Anterior cingulate cortex (tissue), 58 donors: ENCODE measurements at regions not wholly inside any gene's neighbourhood (a gene's known extent, or its start where the extent isn't known, plus 50 kb on each side); places are given as distances from the start of the nearest gene placed in this dataset.

ENCODE experiments used
- DNase-seq, 58 donors: peaks; one replicate each; lab custom pipeline; 2025; lab: John Stamatoyannopoulos, UW

- no peak for DNase-seq
These were observed 888.4 kb downstream of the BCL11A start for GRCh38 chr2:59665021-59665420.

DNA sequence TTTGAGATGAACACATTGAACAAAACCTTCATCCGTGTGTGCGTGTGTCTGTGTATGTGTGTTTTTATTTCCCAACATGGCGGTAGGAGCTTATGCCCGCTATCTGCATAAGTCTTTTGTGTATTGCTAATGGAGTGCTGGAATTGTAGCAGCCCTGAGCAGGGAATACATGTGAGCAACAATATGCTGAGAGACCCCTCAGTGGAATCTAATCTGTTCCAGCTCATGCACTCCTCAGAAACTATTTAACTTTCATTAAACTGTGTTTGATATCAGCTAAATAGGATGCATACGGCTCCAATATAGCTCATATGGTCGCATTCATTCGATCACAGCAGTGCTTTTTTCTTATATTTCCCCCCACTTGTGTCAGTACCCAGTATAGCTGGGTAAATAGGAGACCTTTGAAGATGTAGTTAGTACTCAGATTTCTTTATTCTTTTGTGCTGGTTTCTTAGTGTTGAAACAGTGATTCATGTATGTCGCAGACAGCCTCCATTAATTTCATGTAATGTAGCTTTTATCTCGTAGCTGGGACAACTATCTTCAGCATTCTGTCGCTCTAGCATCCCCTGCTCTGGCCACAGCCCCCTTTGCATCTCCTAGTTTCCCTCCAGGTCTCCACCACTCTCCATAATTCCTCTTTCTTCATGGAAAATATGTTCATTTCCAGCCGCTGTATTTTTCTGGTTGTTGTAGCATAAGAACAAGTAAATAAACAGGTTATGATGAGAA lies 891.2 kb downstream of the BCL11A start:
- no peak for DNase-seq

GRCh38 chr2:59660262-59660661 lies 893.2 kb downstream of the BCL11A start:
- no peak for DNase-seq

- no peak for DNase-seq
These were observed 894.4 kb downstream of the BCL11A start for GRCh38 chr2:59658906-59659635.

DNA sequence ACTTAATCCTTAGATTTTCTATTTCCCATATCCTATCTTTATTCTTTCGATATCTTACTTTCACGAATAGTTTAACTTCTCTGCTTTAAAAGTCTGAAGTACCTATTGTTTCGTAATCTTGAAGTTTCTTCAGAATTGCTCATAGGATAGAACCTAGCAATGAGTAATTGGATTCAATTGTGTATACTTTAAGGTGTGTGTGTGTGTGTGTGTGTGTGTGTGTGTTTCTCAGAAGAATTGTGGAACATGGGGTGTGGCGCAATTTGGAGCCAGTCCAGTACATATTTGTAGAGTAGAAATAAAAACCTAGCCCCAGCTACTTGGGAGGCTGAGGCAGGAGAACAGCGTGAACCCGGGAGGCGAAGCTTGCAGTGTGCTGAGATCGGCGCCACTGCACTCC lies 897.6 kb downstream of the BCL11A start:
- DNase-seq, result no peak

GRCh38 chr2:59654710-59655109 lies 898.7 kb downstream of the BCL11A start:
- no peak for DNase-seq

DNA sequence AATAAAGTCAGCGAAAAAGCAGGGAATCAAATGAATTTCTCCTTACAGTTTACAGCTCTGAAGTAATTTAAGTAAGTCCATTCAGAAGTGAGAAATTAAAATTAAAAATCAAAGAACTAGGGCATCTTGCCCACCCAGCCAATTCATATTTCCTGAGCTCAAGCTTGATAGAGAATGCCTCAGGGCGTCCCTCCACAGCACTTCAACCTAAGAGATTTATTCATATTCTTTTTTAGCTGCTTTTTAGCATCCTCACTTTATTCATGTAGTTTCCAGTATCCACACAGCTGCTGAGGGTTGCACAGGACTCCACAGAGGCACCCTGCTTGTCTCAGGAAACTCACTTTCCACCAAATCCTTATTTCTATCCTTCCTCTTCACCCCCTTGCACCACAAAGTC lies 900.3 kb downstream of the BCL11A start:
- no peak for DNase-seq

DNA sequence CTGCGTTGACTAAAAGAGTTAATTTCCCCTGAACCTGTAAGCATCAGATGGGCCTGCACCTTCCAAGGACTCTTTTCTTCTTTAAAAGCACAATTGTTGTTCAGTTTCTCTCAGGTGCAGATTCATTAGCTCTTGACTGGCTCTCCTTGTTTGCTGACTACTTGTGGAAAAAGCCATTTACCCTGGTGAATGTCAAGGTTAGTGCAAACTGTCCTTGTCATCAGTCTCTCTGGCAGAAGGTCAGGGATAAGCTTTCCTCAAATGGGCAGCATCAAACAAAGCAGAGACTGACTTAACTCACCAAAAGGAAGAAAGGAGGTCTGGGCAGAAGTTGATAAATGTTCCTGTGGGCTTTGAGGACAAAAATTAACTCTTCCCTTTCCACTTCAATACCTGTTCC lies 922.7 kb downstream of the BCL11A start:
- DNase-seq, result no peak

DNA sequence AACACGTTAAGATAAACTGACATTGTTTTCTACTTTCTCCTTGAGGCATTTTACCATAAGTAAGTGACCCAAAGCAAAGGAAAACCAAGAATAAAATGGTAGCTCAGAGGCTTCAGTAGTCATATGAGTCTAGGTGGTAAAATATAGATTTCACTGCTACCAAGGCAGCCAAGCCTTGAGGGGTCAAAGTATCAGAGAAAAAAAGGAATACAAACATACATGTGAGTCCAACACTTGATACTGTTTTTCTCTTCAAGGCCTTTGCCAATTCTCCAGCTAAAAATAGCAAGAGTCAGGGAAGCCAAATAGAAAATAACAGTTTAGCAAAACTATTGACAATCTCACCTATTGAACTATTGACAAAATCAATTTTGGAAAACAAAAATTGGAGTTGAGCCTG lies 925.9 kb downstream of the BCL11A start:
- no peak for DNase-seq

- DNase-seq, result no peak
These were observed 930.7 kb downstream of the BCL11A start for GRCh38 chr2:59622599-59623308.

GRCh38 chr2:59604123-59604522 lies 949.3 kb downstream of the BCL11A start:
- peak in 17 of 58 donors; percentile 0 to 59 (median 11) for DNase-seq

DNA sequence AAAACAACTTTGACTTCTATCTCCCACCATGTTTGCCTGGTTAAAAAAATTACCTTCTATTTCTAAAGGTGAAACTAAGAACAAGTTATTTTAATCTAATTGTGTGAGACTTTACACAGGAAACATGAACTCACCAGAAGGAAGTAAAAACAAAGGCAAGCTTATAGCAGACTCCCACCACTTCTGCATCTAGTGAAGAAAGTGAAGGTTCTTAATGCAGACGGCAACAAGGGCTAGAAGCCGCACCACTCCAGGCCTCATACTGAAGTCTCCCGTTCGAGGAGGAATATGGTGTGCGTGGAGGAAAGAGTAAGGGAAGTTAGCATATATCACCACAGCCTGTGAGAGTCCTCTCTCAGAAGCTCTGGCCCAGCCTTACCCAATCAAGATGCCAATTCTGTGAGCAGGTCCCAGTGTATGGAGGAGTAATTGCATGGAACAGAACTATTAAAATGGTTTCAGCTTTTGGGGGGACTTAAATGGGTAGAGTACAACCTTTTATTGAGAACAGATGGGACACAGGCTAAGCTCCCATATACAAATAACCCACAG lies 958.7 kb downstream of the BCL11A start:
- DNase-seq, result no peak

- DNase-seq, result no peak
These were observed 962.7 kb downstream of the BCL11A start for GRCh38 chr2:59590798-59591197.

DNA sequence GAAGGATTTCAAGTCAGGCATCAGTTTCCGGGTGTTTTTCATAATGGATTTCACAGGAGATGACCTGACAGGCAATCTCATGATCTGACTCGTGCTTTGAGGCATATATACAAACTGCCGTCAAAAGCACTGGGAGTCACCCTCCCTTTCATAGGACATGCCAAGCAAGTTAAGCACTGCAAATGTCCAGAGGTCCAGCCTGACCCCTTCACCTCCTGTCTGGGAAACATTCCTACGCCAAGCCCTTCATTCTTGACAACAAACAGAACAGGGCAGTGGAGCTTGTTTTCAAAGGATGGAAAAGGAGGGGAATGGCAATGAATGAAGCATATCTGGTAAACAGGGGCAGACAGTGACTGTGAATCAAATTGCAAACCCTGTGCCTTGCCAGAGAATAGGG lies 963.6 kb downstream of the BCL11A start:
- no peak for DNase-seq

- DNase-seq, result no peak
These were observed 965.2 kb downstream of the BCL11A start for GRCh38 chr2:59588286-59588685.

- no peak for DNase-seq
These were observed 967.3 kb downstream of the BCL11A start for GRCh38 chr2:59586176-59586575.

- DNase-seq, result no peak
These were observed 967.8 kb downstream of the BCL11A start for GRCh38 chr2:59585655-59586054.

GRCh38 chr2:59584958-59585357 lies 968.5 kb downstream of the BCL11A start:
- no peak for DNase-seq

- no peak for DNase-seq
These were observed 970.2 kb downstream of the BCL11A start for GRCh38 chr2:59583173-59583765.

DNA sequence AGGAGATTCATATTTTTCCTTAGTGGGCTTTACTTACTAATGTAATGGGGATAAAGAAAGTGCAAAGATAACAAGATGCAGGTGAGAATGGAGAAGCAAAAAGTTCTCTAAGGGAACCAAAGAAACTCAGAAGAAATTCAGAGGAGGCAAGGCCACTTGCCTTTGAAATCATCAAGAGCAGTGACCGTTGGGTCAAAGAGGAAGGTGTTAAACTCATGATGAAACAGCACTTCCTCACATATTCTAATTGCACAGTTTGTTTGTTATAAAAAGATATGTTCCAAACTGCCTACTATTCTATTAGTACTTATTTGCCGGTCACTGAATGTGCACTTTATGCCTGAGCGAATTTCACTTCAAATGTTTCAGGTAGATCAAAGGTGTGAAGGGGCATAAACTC lies 975.1 kb downstream of the BCL11A start:
- no peak for DNase-seq

GRCh38 chr2:59575191-59575590 lies 978.3 kb downstream of the BCL11A start:
- DNase-seq, result no peak
